ENCODE measurements at regions not wholly inside any gene's neighbourhood (a gene's known extent, or its start where the extent isn't known, plus 50 kb on each side); places are given as distances from the start of the nearest gene placed in this dataset.

GRCh38 chr11:70810133-70810532 is 411.8 kb downstream of the CTTN start:
- DNase-seq, result no peak

GRCh38 chr11:70810681-70811080 is 412.4 kb downstream of the CTTN start:
- no peak for DNase-seq

GRCh38 chr11:70811483-70811882 is 413.2 kb downstream of the CTTN start:
- no peak for DNase-seq

- DNase-seq, result no peak
Observed at GRCh38 chr11:70811915-70812314, 413.6 kb downstream of the CTTN start.

GRCh38 chr11:70812472-70812871 is 414.1 kb downstream of the CTTN start:
- no peak for DNase-seq

- DNase-seq, result no peak
Observed at GRCh38 chr11:70813651-70814050, 415.3 kb downstream of the CTTN start.

- DNase-seq, result no peak
Observed at GRCh38 chr11:70815485-70815832, 417.1 kb downstream of the CTTN start.

- DNase-seq, result no peak
Observed at GRCh38 chr11:70816156-70816678, 417.9 kb downstream of the CTTN start.

GRCh38 chr11:70818351-70818750 is 420.0 kb downstream of the CTTN start:
- no peak for DNase-seq

GRCh38 chr11:70819022-70819421 is 420.7 kb downstream of the CTTN start:
- no peak for DNase-seq

- DNase-seq, result no peak
Observed at GRCh38 chr11:70820311-70820710, 422.0 kb downstream of the CTTN start.

GRCh38 chr11:70820712-70821111 is 422.4 kb downstream of the CTTN start:
- DNase-seq, result no peak

GRCh38 chr11:70823771-70824170 is 425.4 kb downstream of the CTTN start:
- DNase-seq, result no peak

- no peak for DNase-seq
Observed at GRCh38 chr11:70824605-70825245, 426.4 kb downstream of the CTTN start.

- DNase-seq, result no peak
Observed at GRCh38 chr11:70825893-70826540, 426.4 kb downstream of the SHANK2 start.

- peak; percentile 46 for DNase-seq
Observed at GRCh38 chr11:70826541-70827335, 425.6 kb downstream of the SHANK2 start.

- no peak for DNase-seq
Observed at GRCh38 chr11:70828593-70829082, 423.7 kb downstream of the SHANK2 start.

- no peak for DNase-seq
Observed at GRCh38 chr11:70829134-70829885, 423.1 kb downstream of the SHANK2 start.

- no peak for DNase-seq
Observed at GRCh38 chr11:70829886-70830272, 422.5 kb downstream of the SHANK2 start.

GRCh38 chr11:70833011-70833410 is 419.4 kb downstream of the SHANK2 start:
- DNase-seq, result no peak

GRCh38 chr11:70833554-70833953 is 418.8 kb downstream of the SHANK2 start:
- DNase-seq, result no peak

GRCh38 chr11:70834277-70834940 is 418.0 kb downstream of the SHANK2 start:
- DNase-seq, result no peak
